GM21447 (cell line): ENCODE measurements at regions not wholly inside any gene's neighbourhood (a gene's known extent, or its start where the extent isn't known, plus 50 kb on each side); places are given as distances from the start of the nearest gene placed in this dataset.
"Not testable (repeated sequence)": the region's sequence is repeated elsewhere in the genome, so short reads cannot be mapped to it uniquely, and the experiment has no call there.

ENCODE experiments used
- ATAC-seq: cut with Tn5 transposase; IDR thresholded peaks from one replicate; pipeline ENCODE4 v1.9.1; 2021; ENCODE audit not compliant: unreplicated experiment

GRCh38 chr2:67895227-67895941, 167.4 kb downstream of the C1D start:
- ATAC-seq: no peak

- ATAC-seq: no peak
Measured at GRCh38 chr2:67896076-67896475, 166.7 kb downstream of the C1D start.

GRCh38 chr2:67896476-67896875, 166.3 kb downstream of the C1D start:
- ATAC-seq: no peak

GRCh38 chr2:67898595-67898994, 164.2 kb downstream of the C1D start:
- ATAC-seq: no peak

GRCh38 chr2:67899187-67899586, 163.6 kb downstream of the C1D start:
- ATAC-seq: no peak

GRCh38 chr2:67900826-67901225, 162.0 kb downstream of the C1D start:
- ATAC-seq: no peak

- ATAC-seq: no peak
Measured at GRCh38 chr2:67904566-67904965, 158.2 kb downstream of the C1D start.

GRCh38 chr2:67904966-67905365, 157.8 kb downstream of the C1D start:
- no peak for ATAC-seq

- not testable (repeated sequence) for ATAC-seq
Measured at GRCh38 chr2:67906547-67906946, 156.3 kb downstream of the C1D start.

- ATAC-seq: no peak
Measured at GRCh38 chr2:67917332-67918054, 145.3 kb downstream of the C1D start.

- ATAC-seq: no peak
Measured at GRCh38 chr2:67918471-67918870, 144.3 kb downstream of the C1D start.

- ATAC-seq: no peak
Measured at GRCh38 chr2:67919490-67919889, 143.3 kb downstream of the C1D start.

GRCh38 chr2:67922080-67922785, 140.6 kb downstream of the C1D start:
- ATAC-seq: no peak

GRCh38 chr2:67923696-67924095, 139.1 kb downstream of the C1D start:
- ATAC-seq: no peak

GRCh38 chr2:67927501-67927900, 135.3 kb downstream of the C1D start:
- no peak for ATAC-seq

- ATAC-seq: no peak
Measured at GRCh38 chr2:67930156-67930555, 132.6 kb downstream of the C1D start.

GRCh38 chr2:67936969-67937368, 125.8 kb downstream of the C1D start:
- ATAC-seq: no peak

GRCh38 chr2:67938053-67938452, 124.8 kb downstream of the C1D start:
- no peak for ATAC-seq

GRCh38 chr2:67945056-67945455, 117.7 kb downstream of the C1D start:
- ATAC-seq: no peak

- ATAC-seq: no peak
Measured at GRCh38 chr2:67945940-67946339, 116.9 kb downstream of the C1D start.

GRCh38 chr2:67948057-67948456, 114.7 kb downstream of the C1D start:
- no peak for ATAC-seq

- no peak for ATAC-seq
Measured at GRCh38 chr2:67948506-67948905, 114.3 kb downstream of the C1D start.
